H1 (cell line): ENCODE measurements at regions not wholly inside any gene's neighbourhood (a gene's known extent, or its start where the extent isn't known, plus 50 kb on each side); places are given as distances from the start of the nearest gene placed in this dataset.

Experiments used
- CHD7 ChIP-seq: fragments of 300-600 bp; sonication (generic); IDR thresholded peaks from 2 replicates; pipeline ENCODE4 v1.7.1; 2012; ENCODE audit warnings: low read length, moderate library complexity, mild to moderate bottlenecking, inconsistent platforms; ENCODE audit not compliant: insufficient replicate concordance
- CTCF ChIP-seq, 3 experiments: IDR thresholded peaks; 1 replicate in 2 of 3; 2 replicates in 1 of 3; pipeline versions ENCODE4 v1.5.1 to v1.6.1; 2011; ENCODE audit warnings: low read length in 3 of 3, mild to moderate bottlenecking in 3 of 3, inconsistent platforms in 2 of 3, low read depth in 1 of 3, moderate library complexity in 1 of 3; ENCODE audit not compliant: insufficient read depth in 1 of 3; ENCODE audit errors: control extremely low read depth in 1 of 3
- EGR1 ChIP-seq: IDR thresholded peaks from 2 replicates; pipeline ENCODE4 v1.6.1; 2011; ENCODE audit warnings: low read depth, low read length, borderline replicate concordance
- EZH2 ChIP-seq: fragments of 200-600 bp; sonication (generic); IDR thresholded peaks from 2 replicates; pipeline ENCODE4 v1.7.1; 2012; ENCODE audit warnings: low read depth, mild to moderate bottlenecking, moderate library complexity, low read length, inconsistent platforms; ENCODE audit not compliant: severe bottlenecking
- GABPA ChIP-seq: IDR thresholded peaks from 2 replicates; pipeline ENCODE4 v1.6.1; 2011; ENCODE audit warnings: mild to moderate bottlenecking, low read length, moderate library complexity, borderline replicate concordance; ENCODE audit not compliant: insufficient read depth
- POU5F1 ChIP-seq: IDR thresholded peaks from 2 replicates; pipeline ENCODE4 v1.6.1; 2011; ENCODE audit warnings: low read depth, mild to moderate bottlenecking, low read length, moderate library complexity
- SP1 ChIP-seq: IDR thresholded peaks from 2 replicates; pipeline ENCODE4 v1.6.1; 2011; ENCODE audit warnings: low read depth, low read length
- TAF1 ChIP-seq: IDR thresholded peaks from 2 replicates; pipeline ENCODE4 v1.6.1; 2011; ENCODE audit warnings: mild to moderate bottlenecking, low read depth, low read length
- TCF12 ChIP-seq: IDR thresholded peaks from 2 replicates; pipeline ENCODE4 v1.6.1; 2011; ENCODE audit warnings: low read depth, mild to moderate bottlenecking, low read length
- TEAD4 ChIP-seq: IDR thresholded peaks from 2 replicates; pipeline ENCODE4 v1.6.1; 2012; ENCODE audit warnings: low read depth, low read length, inconsistent platforms, mixed read lengths

- no peak for TF ChIP-seq CHD7
- TF ChIP-seq TAF1 = no peak
- TF ChIP-seq SP1 = no peak
- TF ChIP-seq TCF12 = no peak
- no peak for TF ChIP-seq TEAD4
- no peak for TF ChIP-seq POU5F1
- TF ChIP-seq CTCF (IDR thresholded peaks at IDR 0.05; ENCODE audit: control extremely low read depth in 1 of 3, insufficient read depth in 1 of 3, low read depth in 1 of 3, low read length in 3 of 3) = no peak
- no peak for TF ChIP-seq EZH2
- TF ChIP-seq EGR1 = no peak
- TF ChIP-seq GABPA = no peak
These were observed 114.2 kb upstream of the NR5A2 start (continued) for GRCh38 chr1:199913318-199913717.
